ENCODE measurements at regions not wholly inside any gene's neighbourhood (a gene's known extent, or its start where the extent isn't known, plus 50 kb on each side); places are given as distances from the start of the nearest gene placed in this dataset.

GRCh38 chr5:56396634-56397033 lies 163.5 kb upstream of the ANKRD55 start:
- TF ChIP-seq GATA2 (IDR thresholded peaks at IDR 0.05; ENCODE audit: low read depth, low read length) = no peak
- no peak for TF ChIP-seq GATA3 (IDR thresholded peaks at IDR 0.05; ENCODE audit: low read depth, low read length)

Measured in SH-SY5Y (cell line).